IMR-90 (cell line): ENCODE measurements at regions not wholly inside any gene's neighbourhood (a gene's known extent, or its start where the extent isn't known, plus 50 kb on each side); places are given as distances from the start of the nearest gene placed in this dataset.

ENCODE experiments used
- ATAC-seq: fragments of 200-7000 bp; cut with Tn5 transposase; 2 replicates; pipeline ENCODE4 v1.9.1; 2020; ENCODE audit warnings: low read depth, mild to moderate bottlenecking, moderate library complexity
- BruUV-seq: library from RNA; stranded (reverse); fragments of 400-500 nt; replicated peaks from 2 replicates; lab custom pipeline; 2021; lab: Mats Ljungman, UMichigan
- CTCF ChIA-PET: fragments of 300-600 bp; formaldehyde crosslinking; extraction: SDS; loops from one replicate; lab custom pipeline; 2021; ENCODE audit warnings: antibody characterized with exemption; lab: Yijun Ruan, JAX
- POLR2A ChIA-PET: fragments of 300-600 bp; sonication (Branson Sonifier 250); formaldehyde crosslinking; loops from one replicate; lab custom pipeline; 2022; ENCODE audit warnings: antibody characterized with exemption; ENCODE audit not compliant: unreplicated experiment; lab: Charles Lee
- DNase-seq: peaks from one replicate; pipeline ENCODE4 v3.0.0; 2013
- H2AFZ ChIP-seq: replicated peaks from 2 replicates; pipeline ENCODE3; 2013; ENCODE audit warnings: low read length, mild to moderate bottlenecking; ENCODE audit not compliant: poor library complexity
- H2AK5ac ChIP-seq: 2 replicates; pipeline ENCODE4 v1.6.1; 2013; ENCODE audit warnings: low read depth, low read length, inconsistent platforms
- H2AK9ac ChIP-seq: replicated peaks from 2 replicates; pipeline ENCODE3; 2013; ENCODE audit warnings: mild to moderate bottlenecking, low read depth, low read length, moderate library complexity; ENCODE audit not compliant: poor library complexity
- H2BK120ac ChIP-seq: 2 replicates; pipeline ENCODE4 v1.6.1; 2013; ENCODE audit warnings: low read depth, low read length, inconsistent platforms
- H2BK15ac ChIP-seq: 3 replicates; pipeline ENCODE4 v1.6.1; 2013; ENCODE audit warnings: low read depth, low read length, inconsistent platforms
- H2BK20ac ChIP-seq: 2 replicates; pipeline ENCODE4 v1.6.1; 2013; ENCODE audit warnings: low read depth, mild to moderate bottlenecking, inconsistent platforms, low read length, moderate library complexity
- H2BK5ac ChIP-seq: 2 replicates; pipeline ENCODE4 v1.6.1; 2013; ENCODE audit warnings: mild to moderate bottlenecking, low read depth, low read length, inconsistent platforms; ENCODE audit not compliant: poor library complexity, severe bottlenecking
- H3K14ac ChIP-seq: replicated peaks from 2 replicates; pipeline ENCODE4 v1.6.1; 2013; ENCODE audit warnings: low read depth, low read length, inconsistent platforms
- H3K18ac ChIP-seq: 2 replicates; pipeline ENCODE4 v1.6.1; 2013; ENCODE audit warnings: low read depth, low read length, control low read depth
- H3K23ac ChIP-seq: 2 replicates; pipeline ENCODE4 v1.6.1; 2013; ENCODE audit warnings: low read depth, low read length, inconsistent platforms
- H3K27ac ChIP-seq: 2 replicates; pipeline ENCODE4 v1.5.1; 2013; ENCODE audit warnings: mild to moderate bottlenecking, control low read depth, low read length; ENCODE audit not compliant: insufficient read depth
- H3K27me3 ChIP-seq: 2 replicates; pipeline ENCODE4 v1.6.1; 2013; ENCODE audit warnings: low read length; ENCODE audit not compliant: control insufficient read depth, insufficient read depth
- H3K36me3 ChIP-seq: 2 replicates; pipeline ENCODE4 v1.6.1; 2013; ENCODE audit warnings: low read length, mixed read lengths; ENCODE audit not compliant: control insufficient read depth, insufficient read depth
- H3K4ac ChIP-seq: 2 replicates; pipeline ENCODE4 v1.6.1; 2013; ENCODE audit warnings: low read depth, low read length, inconsistent platforms
- H3K4me1 ChIP-seq: 2 replicates; pipeline ENCODE4 v1.6.1; 2013; ENCODE audit warnings: low read length, mixed read lengths; ENCODE audit not compliant: control insufficient read depth, insufficient read depth
- H3K4me2 ChIP-seq: 2 replicates; pipeline ENCODE4 v1.6.1; 2013; ENCODE audit warnings: low read depth, mild to moderate bottlenecking, control low read depth, low read length, moderate library complexity
- H3K4me3 ChIP-seq: 2 replicates; pipeline ENCODE4 v1.5.1; 2013; ENCODE audit warnings: low read depth, mild to moderate bottlenecking, control low read depth, low read length, moderate library complexity; ENCODE audit not compliant: insufficient read depth
- H3K56ac ChIP-seq: 2 replicates; pipeline ENCODE4 v1.6.1; 2013; ENCODE audit warnings: low read length, inconsistent platforms; ENCODE audit not compliant: insufficient read depth; ENCODE audit errors: extremely low read depth
- H3K79me1 ChIP-seq, 2 experiments: 2 replicates each; pipeline ENCODE4 v1.6.1; 2013; ENCODE audit warnings: low read length in 2 of 2, inconsistent platforms in 1 of 2, low read depth in 1 of 2
- H3K9ac ChIP-seq: 2 replicates; pipeline ENCODE4 v1.6.1; 2013; ENCODE audit warnings: low read depth, low read length, control low read depth
- H3K9me1 ChIP-seq: 2 replicates; pipeline ENCODE4 v1.6.1; 2013; ENCODE audit warnings: low read length, inconsistent platforms; ENCODE audit not compliant: insufficient read depth
- H3K9me3 ChIP-seq: 2 replicates; pipeline ENCODE4 v1.6.1; 2013; ENCODE audit warnings: low read length; ENCODE audit not compliant: control insufficient read depth, insufficient read depth
- H4K20me1 ChIP-seq: 2 replicates; pipeline ENCODE4 v1.6.1; 2013; ENCODE audit warnings: low read length, inconsistent platforms; ENCODE audit not compliant: insufficient read depth
- H4K5ac ChIP-seq: 2 replicates; pipeline ENCODE4 v1.6.1; 2013; ENCODE audit warnings: mild to moderate bottlenecking, low read depth, low read length, control low read depth
- H4K8ac ChIP-seq, 2 experiments: 2 replicates each; pipeline ENCODE4 v1.6.1; 2013; ENCODE audit warnings: low read depth in 2 of 2, low read length in 2 of 2, control low read depth in 1 of 2, inconsistent platforms in 1 of 2
- H4K91ac ChIP-seq: 2 replicates; pipeline ENCODE4 v1.6.1; 2013; ENCODE audit warnings: low read depth, low read length, inconsistent platforms; ENCODE audit not compliant: insufficient read depth
- BHLHE40 ChIP-seq: fragments of 150-350 bp; IDR thresholded peaks from 2 replicates; pipeline ENCODE4 v1.6.1; 2016; ENCODE audit warnings: mild to moderate bottlenecking, low read depth, low read length
- CHD1 ChIP-seq: IDR thresholded peaks from 2 replicates; pipeline ENCODE4 v1.6.1; 2012; ENCODE audit warnings: low read depth, low read length, improper control_type of control experiment
- FOS ChIP-seq: fragments of 150-350 bp; IDR thresholded peaks from 2 replicates; pipeline ENCODE4 v1.6.1; 2016; ENCODE audit warnings: low read depth, low read length
- MAFK ChIP-seq: IDR thresholded peaks from 2 replicates; pipeline ENCODE4 v1.6.1; 2012; ENCODE audit warnings: low read depth, low read length, improper control_type of control experiment
- MAZ ChIP-seq: IDR thresholded peaks from 2 replicates; pipeline ENCODE4 v1.6.1; 2012; ENCODE audit warnings: low read depth, mild to moderate bottlenecking, low read length, improper control_type of control experiment, moderate library complexity, borderline replicate concordance
- NFE2L2 ChIP-seq: fragments of 150-350 bp; IDR thresholded peaks from 2 replicates; pipeline ENCODE4 v1.6.1; 2016; ENCODE audit warnings: low read depth, mild to moderate bottlenecking, low read length
- RAD21 ChIP-seq: IDR thresholded peaks from 2 replicates; pipeline ENCODE4 v1.6.1; 2012; ENCODE audit warnings: low read length, improper control_type of control experiment
- RCOR1 ChIP-seq: IDR thresholded peaks from 2 replicates; pipeline ENCODE4 v1.6.1; 2012; ENCODE audit warnings: mild to moderate bottlenecking, low read length, improper control_type of control experiment; ENCODE audit not compliant: insufficient replicate concordance
- RFX5 ChIP-seq: IDR thresholded peaks from 2 replicates; pipeline ENCODE4 v1.8.0; 2012; ENCODE audit warnings: low read depth, mild to moderate bottlenecking, low read length, moderate library complexity
- SMC3 ChIP-seq: fragments of 150-350 bp; IDR thresholded peaks from 2 replicates; pipeline ENCODE4 v1.6.1; 2016; ENCODE audit warnings: low read depth, mild to moderate bottlenecking, antibody characterized with exemption, low read length, moderate library complexity
- WGBS, 2 experiments: methylation state at CpG; one replicate each; pipeline versions ENCODE4 v1.1.5 to v1.1.7; 2013; ENCODE audit warnings: missing lambda C conversion rate in 2 of 2; ENCODE audit not compliant: insufficient read length in 1 of 2; ENCODE audit errors: extremely low coverage in 2 of 2; 5-methylcytosine and 5-hydroxymethylcytosine counted together
- dilution Hi-C: fragments of 300-500 bp; cut with HindIII; formaldehyde crosslinking; loops from one replicate; pipeline ENCODE4 v1.14.3; 2018; ENCODE audit warnings: low sequenced_read_pairs; ENCODE audit not compliant: unreplicated experiment
- in situ Hi-C: fragments of 300-500 bp; cut with MboI; formaldehyde crosslinking; loops from 3 replicates; pipeline ENCODE4 v1.14.3; 2019; ENCODE audit warnings: low sequenced_read_pairs, inconsistent platforms, mixed read lengths
- intact Hi-C: fragments of 100-400 bp; cut with micrococcal nuclease; formaldehyde crosslinking; loops from 2 replicates; pipeline ENCODE4 v1.10.0; 2022
- TF ChIP-seq, protein P1 (sequence below): conservative IDR thresholded peaks from 2 replicates; pipeline ENCODE4 v1.5.1; 2012; ENCODE audit warnings: mild to moderate bottlenecking, low read depth, low read length, improper control_type of control experiment

DNA sequence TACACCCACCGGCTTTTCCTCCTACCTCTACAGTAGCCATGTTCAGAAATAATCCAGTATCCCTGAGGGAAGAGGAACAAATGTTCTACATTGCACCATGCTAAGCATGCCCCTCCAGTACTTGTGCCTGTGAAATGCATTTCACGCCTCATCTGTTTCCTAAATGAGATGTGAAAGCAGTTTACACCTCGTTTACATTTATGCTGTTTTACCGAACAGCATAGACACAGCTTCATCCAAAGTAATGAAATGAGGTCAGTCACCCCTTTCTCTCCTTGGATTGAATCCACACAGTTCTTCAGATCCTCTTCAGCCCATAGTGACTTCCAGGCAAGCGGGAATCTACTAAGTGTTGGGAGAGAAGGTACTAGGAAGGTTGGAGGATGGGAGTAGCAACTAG, 514.3 kb downstream of the PDCD6IP start:
- no peak overlapping the region for H3K27ac ChIP-seq
- no peaks in the 10 kb centered on the region for H4K20me1 ChIP-seq
- intact Hi-C loops = no loop called here
- TF ChIP-seq RAD21 = no peak
- no peak for TF ChIP-seq CHD1
- TF ChIP-seq RFX5 = no peak
- TF ChIP-seq MAFK = no peak
- TF ChIP-seq MAZ = no peak
- TF ChIP-seq NFE2L2 = no peak
- TF ChIP-seq BHLHE40 = no peak
- TF ChIP-seq, protein P1, sequence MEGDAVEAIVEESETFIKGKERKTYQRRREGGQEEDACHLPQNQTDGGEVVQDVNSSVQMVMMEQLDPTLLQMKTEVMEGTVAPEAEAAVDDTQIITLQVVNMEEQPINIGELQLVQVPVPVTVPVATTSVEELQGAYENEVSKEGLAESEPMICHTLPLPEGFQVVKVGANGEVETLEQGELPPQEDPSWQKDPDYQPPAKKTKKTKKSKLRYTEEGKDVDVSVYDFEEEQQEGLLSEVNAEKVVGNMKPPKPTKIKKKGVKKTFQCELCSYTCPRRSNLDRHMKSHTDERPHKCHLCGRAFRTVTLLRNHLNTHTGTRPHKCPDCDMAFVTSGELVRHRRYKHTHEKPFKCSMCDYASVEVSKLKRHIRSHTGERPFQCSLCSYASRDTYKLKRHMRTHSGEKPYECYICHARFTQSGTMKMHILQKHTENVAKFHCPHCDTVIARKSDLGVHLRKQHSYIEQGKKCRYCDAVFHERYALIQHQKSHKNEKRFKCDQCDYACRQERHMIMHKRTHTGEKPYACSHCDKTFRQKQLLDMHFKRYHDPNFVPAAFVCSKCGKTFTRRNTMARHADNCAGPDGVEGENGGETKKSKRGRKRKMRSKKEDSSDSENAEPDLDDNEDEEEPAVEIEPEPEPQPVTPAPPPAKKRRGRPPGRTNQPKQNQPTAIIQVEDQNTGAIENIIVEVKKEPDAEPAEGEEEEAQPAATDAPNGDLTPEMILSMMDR = no peak
- TF ChIP-seq FOS = no peak
- no peak for TF ChIP-seq RCOR1
- no peak for TF ChIP-seq SMC3
- H2AFZ ChIP-seq = no peak overlapping the region
- no peak overlapping the region for H2BK120ac ChIP-seq
- H3K56ac ChIP-seq = no peak overlapping the region
- H2AK5ac ChIP-seq = no peak overlapping the region
- CTCF ChIA-PET = no interaction called here
- no CpG with 5 or more reads among the region's 5 CpGs for WGBS, 2 experiments
- H3K9ac ChIP-seq = no peak overlapping the region
- no peak for ATAC-seq
- H2AK9ac ChIP-seq = no peak overlapping the region
- H3K18ac ChIP-seq = no peak overlapping the region
- H3K14ac ChIP-seq = no peak overlapping the region
- H3K4me1 ChIP-seq = no peaks in the 10 kb centered on the region
- H3K27me3 ChIP-seq = no peaks in the 10 kb centered on the region
- no peaks in the 10 kb centered on the region for H3K9me1 ChIP-seq
- no peak overlapping the region for H3K4ac ChIP-seq
- peaks cover 2% of the 10 kb centered on the region; the same call in 1 of the 2 replicates for H3K9me3 ChIP-seq
- in situ Hi-C loops = no loop called here
- no peak overlapping the region for H2BK5ac ChIP-seq
- no peak overlapping the region for H2BK15ac ChIP-seq
- no peak overlapping the region for H4K8ac ChIP-seq
- no peak overlapping the region for H2BK20ac ChIP-seq
- no peak overlapping the region for H4K91ac ChIP-seq
- no TSS peak for BruUV-seq
- H3K79me1 ChIP-seq = no peaks in the 10 kb centered on the region
- no peaks in the 10 kb centered on the region for H3K36me3 ChIP-seq
- no peak overlapping the region for H3K23ac ChIP-seq
- no peak overlapping the region for H3K4me3 ChIP-seq
- dilution Hi-C loops = no loop called here
- no peak overlapping the region for H3K4me2 ChIP-seq
- POLR2A ChIA-PET = no interaction called here
- no peak for DNase-seq
- H4K5ac ChIP-seq = no peak overlapping the region
